Esophagus muscularis mucosa (tissue), 4 donors: ENCODE measurements at regions not wholly inside any gene's neighbourhood (a gene's known extent, or its start where the extent isn't known, plus 50 kb on each side); places are given as distances from the start of the nearest gene placed in this dataset.

Experiments used
- DNase-seq: peaks from one replicate; pipeline ENCODE4 v3.0.0-alpha.2; 2017; ENCODE audit errors: extremely low spot score
- H3K27ac ChIP-seq, 4 donors: fragments of 200-600 bp; sonication (generic); replicated peaks in 1 of 4; 1 replicate in 3 of 4; 2 replicates in 1 of 4; pipeline ENCODE4 v1.5.1; 2016 to 2019; ENCODE audit warnings: mild to moderate bottlenecking in 1 of 4
- H3K27me3 ChIP-seq, 4 donors: fragments of 200-600 bp; sonication (generic); one replicate each; pipeline versions ENCODE4 v1.5.1 to v1.6.0; 2016 to 2019
- H3K36me3 ChIP-seq, 4 donors: fragments of 200-600 bp; sonication (generic); one replicate each; pipeline ENCODE4 v1.5.1; 2016 to 2019
- H3K4me1 ChIP-seq, 4 donors: fragments of 200-600 bp; sonication (generic); one replicate each; pipeline ENCODE4 v1.5.1; 2016 to 2019
- H3K4me3 ChIP-seq, 4 donors: fragments of 200-600 bp; sonication (generic); 1 replicate in 2 of 4; 2 replicates in 2 of 4; pipeline ENCODE4 v1.5.1; 2016 to 2019; ENCODE audit warnings: mild to moderate bottlenecking in 4 of 4, moderate library complexity in 1 of 4
- H3K9me3 ChIP-seq, 4 donors: fragments of 200-600 bp; sonication (generic); 1 replicate in 3 of 4; 2 replicates in 1 of 4; pipeline ENCODE4 v1.5.1; 2016 to 2019
- CTCF ChIP-seq, 3 experiments: fragments of 200-600 bp in 2 of 3; fragments of 450-650 bp in 1 of 3; sonication (generic) in 2 of 3; IDR thresholded peaks; one replicate each; pipeline ENCODE4 v1.5.1; 2017 to 2019; ENCODE audit warnings: antibody characterized with exemption in 3 of 3, mild to moderate bottlenecking in 2 of 3, moderate library complexity in 1 of 3
- EP300 ChIP-seq: sonication (generic); formaldehyde crosslinking; IDR thresholded peaks from one replicate; pipeline ENCODE4 v1.6.1; 2017; ENCODE audit warnings: antibody characterized with exemption
- POLR2A ChIP-seq: fragments of 450-650 bp; IDR thresholded peaks from one replicate; pipeline ENCODE4 v1.6.1; 2017; ENCODE audit warnings: antibody characterized with exemption, moderate library complexity, mild to moderate bottlenecking, low read depth
- POLR2AphosphoS5 ChIP-seq, 2 donors: sonication (generic); formaldehyde crosslinking; IDR thresholded peaks; one replicate each; pipeline ENCODE4 v1.6.1; 2017; ENCODE audit warnings: antibody characterized with exemption in 2 of 2
- WGBS: methylation state at CpG from one replicate; pipeline ENCODE4 v1.1.5; 2018; 5-methylcytosine and 5-hydroxymethylcytosine counted together
- intact Hi-C: fragments of 100-400 bp; cut with DNase I; formaldehyde crosslinking; loops from one replicate; pipeline ENCODE4 v1.15.1; 2023

DNA sequence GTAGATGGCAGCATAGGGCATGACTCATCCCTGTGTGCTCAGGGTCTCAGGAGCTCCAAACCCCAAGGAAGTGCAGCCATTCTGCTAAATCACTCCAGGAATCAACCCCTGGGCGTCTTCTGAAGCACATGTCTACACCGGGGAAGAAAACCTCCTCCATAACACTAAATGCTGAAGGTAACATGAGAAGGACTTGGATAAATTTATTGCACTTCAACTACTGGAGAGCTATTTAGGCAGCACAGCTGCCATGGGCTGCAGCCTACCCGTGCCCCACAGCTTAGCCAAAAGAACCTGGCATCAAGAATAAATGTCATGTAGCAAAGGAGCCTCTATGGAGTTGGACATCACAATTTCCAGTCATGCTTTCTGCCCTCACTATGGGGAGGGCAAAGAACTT is 141.7 kb downstream of the GPCPD1 start:
- intact Hi-C loops = no loop called here
- TF ChIP-seq POLR2AphosphoS5 (IDR thresholded peaks at IDR 0.05) (no peak), POLR2A (no peak), CTCF (IDR thresholded peaks at IDR 0.05) (no peak), EP300 (no peak)
- H3K27ac ChIP-seq = no peak overlapping the region
- no peak for DNase-seq
- no peak overlapping the region for H3K4me3 ChIP-seq
- H3K27me3 ChIP-seq = peaks cover 0 to 17% (median 0%) of the 10 kb centered on the region in 4 donors
- no peaks in the 10 kb centered on the region for H3K9me3 ChIP-seq
- no peaks in the 10 kb centered on the region for H3K36me3 ChIP-seq
- 81% methylated on average over 3 of the region's 3 CpGs for WGBS
- H3K4me1 ChIP-seq = no peaks in the 10 kb centered on the region

- no peak overlapping the region for H3K27ac ChIP-seq
- H3K4me1 ChIP-seq = no peaks in the 10 kb centered on the region
- H3K4me3 ChIP-seq = no peak overlapping the region
- 63% methylated on average over 3 of the region's 3 CpGs for whole genome bisulfite sequencing
- no peaks in the 10 kb centered on the region for H3K36me3 ChIP-seq
- no peak for TF ChIP-seq EP300
- no peak for TF ChIP-seq CTCF (IDR thresholded peaks at IDR 0.05)
- no peak for TF ChIP-seq POLR2AphosphoS5 (IDR thresholded peaks at IDR 0.05)
- TF ChIP-seq POLR2A = no peak
- DNase-seq = no peak
- intact Hi-C loops = no loop called here
- H3K27me3 ChIP-seq = peaks cover 0 to 33% (median 0%) of the 10 kb centered on the region in 4 donors
- no peaks in the 10 kb centered on the region for H3K9me3 ChIP-seq
These were observed 143.7 kb downstream of the GPCPD1 start for GRCh38 chr20:5467086-5467485.

DNA sequence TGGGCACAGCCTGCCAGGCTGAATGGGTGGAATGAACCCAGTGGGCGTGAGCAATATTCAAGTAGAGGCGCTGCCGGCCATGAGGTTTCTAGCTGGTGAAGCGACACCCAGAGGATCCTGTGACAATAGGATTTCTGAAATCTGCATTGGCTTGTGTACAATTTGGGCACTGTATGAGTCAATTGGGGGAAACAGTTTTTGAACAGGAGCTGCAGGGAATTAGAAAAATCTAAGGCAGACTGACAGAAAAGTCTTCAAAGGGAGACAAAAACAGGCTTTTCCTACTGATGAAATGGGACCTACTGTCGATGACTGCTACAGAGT is 145.2 kb downstream of the GPCPD1 start:
- intact Hi-C loops = no loop called here
- H3K4me3 ChIP-seq = no peak overlapping the region

GRCh38 chr20:5464901-5465603 is 145.8 kb downstream of the GPCPD1 start:
- H3K27me3 ChIP-seq = peaks cover 0 to 29% (median 0%) of the 10 kb centered on the region in 4 donors
- H3K9me3 ChIP-seq = peaks cover 0 to 7% (median 0%) of the 10 kb centered on the region in 4 donors
- H3K36me3 ChIP-seq = no peaks in the 10 kb centered on the region
- H3K4me1 ChIP-seq = no peaks in the 10 kb centered on the region
- no peak overlapping the region for H3K27ac ChIP-seq
- DNase-seq = no peak
- no peak for TF ChIP-seq EP300
- no peak for TF ChIP-seq POLR2AphosphoS5 (IDR thresholded peaks at IDR 0.05)
- TF ChIP-seq POLR2A = no peak
- no peak for TF ChIP-seq CTCF (IDR thresholded peaks at IDR 0.05)
- no peak overlapping the region for H3K4me3 ChIP-seq
- intact Hi-C loops = no loop called here
- WGBS = 70% methylated on average over 22 of the region's 23 CpGs

More for the DNA sequence above, 145.2 kb downstream of the GPCPD1 start:
- Histone ChIP-seq H3K9me3 (peaks cover 0 to 3% (median 0%) of the 10 kb centered on the region in 4 donors), H3K27me3 (peaks cover 0 to 33% (median 0%) of the 10 kb centered on the region in 4 donors), H3K27ac (no peak overlapping the region), H3K4me1 (no peaks in the 10 kb centered on the region), H3K36me3 (no peaks in the 10 kb centered on the region)
- no peak for DNase-seq
- TF ChIP-seq POLR2A = no peak
- TF ChIP-seq EP300 = no peak
- no peak for TF ChIP-seq CTCF (IDR thresholded peaks at IDR 0.05)
- 87% methylated on average over 5 of the region's 5 CpGs for WGBS
